HCT116 (cell line): ENCODE measurements at regions not wholly inside any gene's neighbourhood (a gene's known extent, or its start where the extent isn't known, plus 50 kb on each side); places are given as distances from the start of the nearest gene placed in this dataset.

Experiments used
- CEBPB ChIP-seq: IDR thresholded peaks from 2 replicates; pipeline ENCODE4 v1.6.1; 2012; ENCODE audit warnings: low read depth
- ELF1 ChIP-seq: IDR thresholded peaks from 2 replicates; pipeline ENCODE4 v1.6.1; 2012; ENCODE audit warnings: low read depth, borderline replicate concordance
- EZH2 ChIP-seq: fragments of 200-600 bp; sonication (generic); IDR thresholded peaks from 2 replicates; pipeline ENCODE4 v1.6.1; 2017; ENCODE audit warnings: antibody characterized with exemption, mixed run types
- POLR2A ChIP-seq: IDR thresholded peaks from 2 replicates; pipeline ENCODE4 v1.7.0; 2011; ENCODE audit warnings: borderline replicate concordance; ENCODE audit not compliant: insufficient read depth, insufficient read length; ENCODE audit errors: extremely low read depth
- POLR2AphosphoS5 ChIP-seq: IDR thresholded peaks from 2 replicates; pipeline ENCODE4 v1.6.1; 2011; ENCODE audit warnings: mild to moderate bottlenecking, low read depth, low read length, moderate library complexity
- SIN3A ChIP-seq: IDR thresholded peaks from 2 replicates; pipeline ENCODE4 v1.6.1; 2012; ENCODE audit warnings: low read depth
- TCF7L2 ChIP-seq: IDR thresholded peaks from 2 replicates; pipeline ENCODE4 v1.7.0; 2011; ENCODE audit warnings: borderline replicate concordance, inconsistent platforms; ENCODE audit not compliant: insufficient read depth, insufficient read length; ENCODE audit errors: extremely low read depth
- YY1 ChIP-seq: IDR thresholded peaks from 2 replicates; pipeline ENCODE4 v1.6.1; 2011; ENCODE audit warnings: low read length, low read depth, moderate library complexity, mild to moderate bottlenecking; ENCODE audit not compliant: insufficient replicate concordance; ENCODE audit errors: extremely low read depth
- TF ChIP-seq, protein P1 (sequence below), 3 experiments: fragments of 200-600 bp in 1 of 3; sonication (generic) in 1 of 3; IDR thresholded peaks in 2 of 3; conservative IDR thresholded peaks in 1 of 3; 2 replicates each; pipeline ENCODE4 v1.5.1; 2012 to 2017; ENCODE audit warnings: low read depth in 2 of 3, low read length in 2 of 3, antibody characterized with exemption in 1 of 3, borderline replicate concordance in 1 of 3, control low read depth in 1 of 3, mild to moderate bottlenecking in 1 of 3, mixed read lengths in 1 of 3, mixed run types in 1 of 3, moderate library complexity in 1 of 3; ENCODE audit not compliant: insufficient read depth in 1 of 3
- TF ChIP-seq, protein P2 (sequence below): IDR thresholded peaks from 2 replicates; pipeline ENCODE4 v1.6.1; 2012
- TF ChIP-seq, protein P3 (sequence below): IDR thresholded peaks from 2 replicates; pipeline ENCODE4 v1.6.1; 2012

DNA sequence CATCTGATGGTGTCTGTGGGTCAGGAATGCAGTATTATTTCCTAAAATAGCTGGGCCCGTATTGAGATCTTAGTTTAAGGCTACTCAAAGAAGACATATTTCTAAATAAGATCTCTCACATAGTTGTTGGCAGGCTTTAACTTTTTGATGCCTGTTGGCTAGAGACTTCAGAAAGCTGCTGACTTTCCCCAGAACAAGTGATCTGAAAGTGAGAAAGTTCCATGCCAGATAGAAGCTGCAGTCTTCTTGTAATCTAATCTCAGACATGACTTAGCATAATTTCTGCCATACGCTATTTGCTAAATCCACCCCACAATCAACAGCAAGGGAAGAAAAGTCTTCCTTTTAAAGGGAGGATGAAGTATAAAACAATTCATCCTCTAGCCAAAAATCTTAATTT lies 867.1 kb downstream of the IGSF11 start:
- TF ChIP-seq, protein P1, sequence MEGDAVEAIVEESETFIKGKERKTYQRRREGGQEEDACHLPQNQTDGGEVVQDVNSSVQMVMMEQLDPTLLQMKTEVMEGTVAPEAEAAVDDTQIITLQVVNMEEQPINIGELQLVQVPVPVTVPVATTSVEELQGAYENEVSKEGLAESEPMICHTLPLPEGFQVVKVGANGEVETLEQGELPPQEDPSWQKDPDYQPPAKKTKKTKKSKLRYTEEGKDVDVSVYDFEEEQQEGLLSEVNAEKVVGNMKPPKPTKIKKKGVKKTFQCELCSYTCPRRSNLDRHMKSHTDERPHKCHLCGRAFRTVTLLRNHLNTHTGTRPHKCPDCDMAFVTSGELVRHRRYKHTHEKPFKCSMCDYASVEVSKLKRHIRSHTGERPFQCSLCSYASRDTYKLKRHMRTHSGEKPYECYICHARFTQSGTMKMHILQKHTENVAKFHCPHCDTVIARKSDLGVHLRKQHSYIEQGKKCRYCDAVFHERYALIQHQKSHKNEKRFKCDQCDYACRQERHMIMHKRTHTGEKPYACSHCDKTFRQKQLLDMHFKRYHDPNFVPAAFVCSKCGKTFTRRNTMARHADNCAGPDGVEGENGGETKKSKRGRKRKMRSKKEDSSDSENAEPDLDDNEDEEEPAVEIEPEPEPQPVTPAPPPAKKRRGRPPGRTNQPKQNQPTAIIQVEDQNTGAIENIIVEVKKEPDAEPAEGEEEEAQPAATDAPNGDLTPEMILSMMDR (IDR thresholded peaks at IDR 0.05 in 2 of 3, conservative IDR thresholded peaks at IDR 0.05 in 1 of 3; ENCODE audit: borderline replicate concordance in 1 of 3, insufficient read depth in 1 of 3, low read depth in 2 of 3, low read length in 2 of 3), result no peak
- TF ChIP-seq POLR2A (no peak), SIN3A (no peak), TCF7L2 (no peak), POLR2AphosphoS5 (no peak), EZH2 (no peak), YY1 (no peak), CEBPB (no peak), ELF1 (no peak)
- TF ChIP-seq, protein P2, sequence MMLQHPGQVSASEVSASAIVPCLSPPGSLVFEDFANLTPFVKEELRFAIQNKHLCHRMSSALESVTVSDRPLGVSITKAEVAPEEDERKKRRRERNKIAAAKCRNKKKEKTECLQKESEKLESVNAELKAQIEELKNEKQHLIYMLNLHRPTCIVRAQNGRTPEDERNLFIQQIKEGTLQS, result no peak
- TF ChIP-seq, protein P3, sequence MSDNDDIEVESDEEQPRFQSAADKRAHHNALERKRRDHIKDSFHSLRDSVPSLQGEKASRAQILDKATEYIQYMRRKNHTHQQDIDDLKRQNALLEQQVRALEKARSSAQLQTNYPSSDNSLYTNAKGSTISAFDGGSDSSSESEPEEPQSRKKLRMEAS, result no peak
